IMR-90 (cell line): ENCODE measurements at regions not wholly inside any gene's neighbourhood (a gene's known extent, or its start where the extent isn't known, plus 50 kb on each side); places are given as distances from the start of the nearest gene placed in this dataset.

Experiments
- CTCF ChIP-seq: conservative IDR thresholded peaks from 2 replicates; pipeline ENCODE4 v1.5.1; 2012; ENCODE audit warnings: mild to moderate bottlenecking, low read depth, low read length, improper control_type of control experiment
- MAZ ChIP-seq: IDR thresholded peaks from 2 replicates; pipeline ENCODE4 v1.6.1; 2012; ENCODE audit warnings: low read depth, mild to moderate bottlenecking, low read length, improper control_type of control experiment, moderate library complexity, borderline replicate concordance
- MXI1 ChIP-seq: IDR thresholded peaks from 2 replicates; pipeline ENCODE4 v1.6.1; 2012; ENCODE audit warnings: low read depth, mild to moderate bottlenecking, low read length, moderate library complexity, borderline replicate concordance
- POLR2A ChIP-seq: IDR thresholded peaks from 2 replicates; pipeline ENCODE4 v1.6.1; 2012; ENCODE audit warnings: mild to moderate bottlenecking, low read depth, low read length
- RCOR1 ChIP-seq: IDR thresholded peaks from 2 replicates; pipeline ENCODE4 v1.6.1; 2012; ENCODE audit warnings: mild to moderate bottlenecking, low read length, improper control_type of control experiment; ENCODE audit not compliant: insufficient replicate concordance
- RFX5 ChIP-seq: IDR thresholded peaks from 2 replicates; pipeline ENCODE4 v1.8.0; 2012; ENCODE audit warnings: low read depth, mild to moderate bottlenecking, low read length, moderate library complexity
- SMC3 ChIP-seq: fragments of 150-350 bp; IDR thresholded peaks from 2 replicates; pipeline ENCODE4 v1.6.1; 2016; ENCODE audit warnings: low read depth, mild to moderate bottlenecking, antibody characterized with exemption, low read length, moderate library complexity

- TF ChIP-seq POLR2A = no peak
- no peak for TF ChIP-seq CTCF
- TF ChIP-seq MXI1 = no peak
- no peak for TF ChIP-seq SMC3
- no peak for TF ChIP-seq RCOR1
- no peak for TF ChIP-seq RFX5
- no peak for TF ChIP-seq MAZ
Measured at GRCh38 chr2:160583146-160583535, 89.5 kb upstream of the RBMS1 start.
